HCT116 (cell line): ENCODE measurements at regions not wholly inside any gene's neighbourhood (a gene's known extent, or its start where the extent isn't known, plus 50 kb on each side); places are given as distances from the start of the nearest gene placed in this dataset.

Experiments
- ATAC-seq: fragments of 200-7000 bp; cut with Tn5 transposase; 2 replicates; pipeline ENCODE4 v1.9.1; 2020; ENCODE audit warnings: mild to moderate bottlenecking, moderate library complexity
- BruUV-seq: library from RNA; stranded (reverse); fragments of 400-500 nt; replicated peaks from 2 replicates; lab custom pipeline; 2021; lab: Mats Ljungman, UMichigan
- CTCF ChIA-PET: fragments of 300-600 bp; sonication (Branson Sonifier 250); formaldehyde crosslinking; loops from one replicate; lab custom pipeline; 2021; ENCODE audit warnings: antibody characterized with exemption; lab: Charles Lee
- POLR2A ChIA-PET: fragments of 300-600, 350-600 bp; sonication (Branson Sonifier 250); formaldehyde crosslinking; loops from one replicate; lab custom pipeline; 2021; ENCODE audit warnings: antibody characterized with exemption; lab: Charles Lee
- RAD21 ChIA-PET, 2 experiments: fragments of 300-600 bp; sonication (Branson Sonifier 250); formaldehyde crosslinking; loops; one replicate each; lab custom pipeline; 2023; ENCODE audit warnings: low total read pairs in 2 of 2; ENCODE audit not compliant: uncharacterized antibody in 2 of 2, unreplicated experiment in 2 of 2, low non-redundant PET in 1 of 2; lab: Charles Lee
- DNase-seq: peaks from one replicate; pipeline ENCODE4 v3.0.0-alpha.2; 2010; ENCODE audit warnings: low read depth, low spot score
- H2AFZ ChIP-seq: fragments of 200-600 bp; shearing (Covaris generic), sonication (generic); 2 replicates; pipeline ENCODE4 v1.6.1; 2017; ENCODE audit warnings: low read depth, mixed run types, mixed read lengths, antibody characterized with exemption, low read length; ENCODE audit not compliant: poor library complexity, severe bottlenecking
- H3K27ac ChIP-seq: 2 replicates; pipeline ENCODE4 v1.5.1; 2012; ENCODE audit warnings: low read depth, low read length
- H3K27me3 ChIP-seq: fragments of 200-600 bp; sonication (generic); 2 replicates; pipeline ENCODE4 v1.6.1; 2016; ENCODE audit warnings: mixed run types, low read length, mixed read lengths; ENCODE audit not compliant: insufficient read depth
- H3K36me3 ChIP-seq, 2 experiments: fragments of 200-500 bp in 1 of 2; fragments of 200-600 bp in 1 of 2; sonication (Bioruptor generic) in 1 of 2; sonication (generic) in 1 of 2; 2 replicates each; pipeline versions ENCODE4 v1.5.1 to v1.6.1; 2014 to 2016; ENCODE audit warnings: low read length in 2 of 2, inconsistent platforms in 1 of 2, mixed read lengths in 1 of 2, mixed run types in 1 of 2; ENCODE audit not compliant: insufficient read depth in 2 of 2, control insufficient read depth in 1 of 2
- H3K4me1 ChIP-seq, 2 experiments: fragments of 200-600 bp in 1 of 2; sonication (generic) in 1 of 2; 2 replicates each; pipeline versions ENCODE4 v1.5.1 to v1.6.1; 2012 to 2017; ENCODE audit warnings: low read length in 2 of 2, inconsistent platforms in 1 of 2, mild to moderate bottlenecking in 1 of 2, mixed read lengths in 1 of 2, mixed run types in 1 of 2, moderate library complexity in 1 of 2; ENCODE audit not compliant: insufficient read depth in 2 of 2, control insufficient read depth in 1 of 2
- H3K4me2 ChIP-seq: fragments of 200-600 bp; sonication (generic); 2 replicates; pipeline ENCODE4 v1.6.1; 2017; ENCODE audit warnings: mixed run types, low read length, mixed read lengths
- H3K4me3 ChIP-seq, 2 experiments: fragments of 200-600 bp in 1 of 2; sonication (generic) in 1 of 2; replicated peaks in 1 of 2; 2 replicates each; pipeline ENCODE4 v1.5.1; 2011 to 2016; ENCODE audit warnings: low read length in 2 of 2, control low read depth in 1 of 2, low read depth in 1 of 2, mild to moderate bottlenecking in 1 of 2, mixed read lengths in 1 of 2, mixed run types in 1 of 2
- H3K79me2 ChIP-seq: fragments of 200-600 bp; sonication (generic); 2 replicates; pipeline ENCODE4 v1.6.1; 2017; ENCODE audit warnings: mild to moderate bottlenecking, mixed run types, low read length, moderate library complexity, mixed read lengths; ENCODE audit not compliant: insufficient read depth
- H3K9ac ChIP-seq: fragments of 200-600 bp; sonication (generic); 2 replicates; pipeline ENCODE4 v1.6.1; 2016; ENCODE audit warnings: low read length, mixed read lengths
- H3K9me2 ChIP-seq: fragments of 200-600 bp; sonication (generic), shearing (Covaris generic); 2 replicates; pipeline ENCODE4 v1.6.1; 2017; ENCODE audit warnings: mixed run types, mild to moderate bottlenecking, moderate library complexity; ENCODE audit not compliant: insufficient read depth
- H3K9me3 ChIP-seq, 2 experiments: fragments of 200-500 bp in 1 of 2; fragments of 200-600 bp in 1 of 2; sonication (Bioruptor generic) in 1 of 2; sonication (generic) in 1 of 2; 2 replicates each; pipeline ENCODE4 v1.6.1; 2014 to 2017; ENCODE audit warnings: low read length in 2 of 2, mixed read lengths in 2 of 2, inconsistent platforms in 1 of 2, low read depth in 1 of 2, mild to moderate bottlenecking in 1 of 2, mixed run types in 1 of 2, moderate library complexity in 1 of 2; ENCODE audit not compliant: control insufficient read depth in 1 of 2, insufficient read depth in 1 of 2
- H4K20me1 ChIP-seq: fragments of 200-600 bp; sonication (generic), shearing (Covaris generic); 2 replicates; pipeline ENCODE4 v1.6.1; 2017; ENCODE audit warnings: mixed run types, mild to moderate bottlenecking, moderate library complexity; ENCODE audit not compliant: insufficient read depth
- ATF3 ChIP-seq: IDR thresholded peaks from 2 replicates; pipeline ENCODE4 v1.6.1; 2012
- CBX3 ChIP-seq: IDR thresholded peaks from 2 replicates; pipeline ENCODE4 v1.6.1; 2012; ENCODE audit warnings: low read depth
- CEBPB ChIP-seq: IDR thresholded peaks from 2 replicates; pipeline ENCODE4 v1.6.1; 2012; ENCODE audit warnings: low read depth
- EGR1 ChIP-seq: IDR thresholded peaks from 2 replicates; pipeline ENCODE4 v1.6.1; 2012; ENCODE audit warnings: low read depth
- ELF1 ChIP-seq: IDR thresholded peaks from 2 replicates; pipeline ENCODE4 v1.6.1; 2012; ENCODE audit warnings: low read depth, borderline replicate concordance
- EZH2 ChIP-seq: fragments of 200-600 bp; sonication (generic); IDR thresholded peaks from 2 replicates; pipeline ENCODE4 v1.6.1; 2017; ENCODE audit warnings: antibody characterized with exemption, mixed run types
- FOSL1 ChIP-seq: IDR thresholded peaks from 2 replicates; pipeline ENCODE4 v1.6.1; 2012; ENCODE audit warnings: low read depth
- JUND ChIP-seq: IDR thresholded peaks from 2 replicates; pipeline ENCODE4 v1.6.1; 2012
- POLR2A ChIP-seq: IDR thresholded peaks from 2 replicates; pipeline ENCODE4 v1.7.0; 2011; ENCODE audit warnings: borderline replicate concordance; ENCODE audit not compliant: insufficient read depth, insufficient read length; ENCODE audit errors: extremely low read depth
- POLR2AphosphoS5 ChIP-seq: IDR thresholded peaks from 2 replicates; pipeline ENCODE4 v1.6.1; 2011; ENCODE audit warnings: mild to moderate bottlenecking, low read depth, low read length, moderate library complexity
- RAD21 ChIP-seq: IDR thresholded peaks from 2 replicates; pipeline ENCODE4 v1.6.1; 2012; ENCODE audit warnings: low read depth, mild to moderate bottlenecking
- SIN3A ChIP-seq: IDR thresholded peaks from 2 replicates; pipeline ENCODE4 v1.6.1; 2012; ENCODE audit warnings: low read depth
- SRF ChIP-seq: IDR thresholded peaks from 2 replicates; pipeline ENCODE4 v1.6.1; 2012; ENCODE audit warnings: low read depth
- YY1 ChIP-seq: IDR thresholded peaks from 2 replicates; pipeline ENCODE4 v1.6.1; 2011; ENCODE audit warnings: low read length, low read depth, moderate library complexity, mild to moderate bottlenecking; ENCODE audit not compliant: insufficient replicate concordance; ENCODE audit errors: extremely low read depth
- ZFX ChIP-seq: fragments of 450-650 bp; IDR thresholded peaks from 2 replicates; pipeline ENCODE4 v1.6.1; 2017
- intact Hi-C: fragments of 100-400 bp; cut with micrococcal nuclease; formaldehyde crosslinking; loops from 2 replicates; pipeline ENCODE4 v1.10.0; 2022
- TF ChIP-seq, protein P1 (sequence below): IDR thresholded peaks from 2 replicates; pipeline ENCODE4 v1.6.1; 2012
- TF ChIP-seq, protein P2 (sequence below): IDR thresholded peaks from 2 replicates; pipeline ENCODE4 v1.6.1; 2012; ENCODE audit warnings: low read depth
- TF ChIP-seq, protein P3 (sequence below), 3 experiments: fragments of 200-600 bp in 1 of 3; sonication (generic) in 1 of 3; IDR thresholded peaks in 2 of 3; conservative IDR thresholded peaks in 1 of 3; 2 replicates each; pipeline ENCODE4 v1.5.1; 2012 to 2017; ENCODE audit warnings: low read depth in 2 of 3, low read length in 2 of 3, antibody characterized with exemption in 1 of 3, borderline replicate concordance in 1 of 3, control low read depth in 1 of 3, mild to moderate bottlenecking in 1 of 3, mixed read lengths in 1 of 3, mixed run types in 1 of 3, moderate library complexity in 1 of 3; ENCODE audit not compliant: insufficient read depth in 1 of 3

DNA sequence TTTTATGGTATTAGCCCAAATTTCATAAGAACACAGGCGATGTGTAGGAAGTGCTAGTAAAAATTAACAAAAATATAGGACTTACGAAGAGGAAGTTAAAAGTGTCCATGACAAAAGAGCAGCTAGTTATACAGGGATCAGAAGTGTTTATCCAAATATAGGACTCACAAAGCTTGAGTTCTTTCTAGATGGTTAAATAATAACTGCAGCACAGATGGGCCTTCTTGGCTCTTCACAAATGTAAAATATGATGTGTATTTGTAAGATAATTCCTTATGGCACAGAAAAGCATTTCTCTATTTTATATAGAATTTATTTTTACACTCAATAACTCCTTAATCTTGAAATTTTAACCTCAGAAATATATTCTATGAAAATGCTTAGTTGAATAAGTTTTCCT lies 100.9 kb upstream of the SPHKAP start:
- no peak overlapping the region for H3K4me3 ChIP-seq
- ChIA-PET CTCF (no interaction called here), RAD21 (no interaction called here), POLR2A (no interaction called here)
- no peaks in the 10 kb centered on the region for H3K36me3 ChIP-seq
- DNase-seq (no peak), ATAC-seq (no peak)
- no peaks in the 10 kb centered on the region for H3K4me1 ChIP-seq
- no peaks in the 10 kb centered on the region for H3K9me3 ChIP-seq
- no peaks in the 10 kb centered on the region for H3K79me2 ChIP-seq
- BruUV-seq, result no TSS peak
- no peak overlapping the region for H3K9ac ChIP-seq
- TF ChIP-seq ELF1 (no peak), JUND (no peak), FOSL1 (no peak), SIN3A (no peak), CBX3 (no peak), POLR2AphosphoS5 (no peak), EGR1 (no peak), EZH2 (no peak), ZFX (no peak), ATF3 (no peak), RAD21 (no peak), YY1 (no peak), POLR2A (no peak), CEBPB (no peak), SRF (no peak)
- TF ChIP-seq, protein P1, sequence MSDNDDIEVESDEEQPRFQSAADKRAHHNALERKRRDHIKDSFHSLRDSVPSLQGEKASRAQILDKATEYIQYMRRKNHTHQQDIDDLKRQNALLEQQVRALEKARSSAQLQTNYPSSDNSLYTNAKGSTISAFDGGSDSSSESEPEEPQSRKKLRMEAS, result no peak
- TF ChIP-seq, protein P2, sequence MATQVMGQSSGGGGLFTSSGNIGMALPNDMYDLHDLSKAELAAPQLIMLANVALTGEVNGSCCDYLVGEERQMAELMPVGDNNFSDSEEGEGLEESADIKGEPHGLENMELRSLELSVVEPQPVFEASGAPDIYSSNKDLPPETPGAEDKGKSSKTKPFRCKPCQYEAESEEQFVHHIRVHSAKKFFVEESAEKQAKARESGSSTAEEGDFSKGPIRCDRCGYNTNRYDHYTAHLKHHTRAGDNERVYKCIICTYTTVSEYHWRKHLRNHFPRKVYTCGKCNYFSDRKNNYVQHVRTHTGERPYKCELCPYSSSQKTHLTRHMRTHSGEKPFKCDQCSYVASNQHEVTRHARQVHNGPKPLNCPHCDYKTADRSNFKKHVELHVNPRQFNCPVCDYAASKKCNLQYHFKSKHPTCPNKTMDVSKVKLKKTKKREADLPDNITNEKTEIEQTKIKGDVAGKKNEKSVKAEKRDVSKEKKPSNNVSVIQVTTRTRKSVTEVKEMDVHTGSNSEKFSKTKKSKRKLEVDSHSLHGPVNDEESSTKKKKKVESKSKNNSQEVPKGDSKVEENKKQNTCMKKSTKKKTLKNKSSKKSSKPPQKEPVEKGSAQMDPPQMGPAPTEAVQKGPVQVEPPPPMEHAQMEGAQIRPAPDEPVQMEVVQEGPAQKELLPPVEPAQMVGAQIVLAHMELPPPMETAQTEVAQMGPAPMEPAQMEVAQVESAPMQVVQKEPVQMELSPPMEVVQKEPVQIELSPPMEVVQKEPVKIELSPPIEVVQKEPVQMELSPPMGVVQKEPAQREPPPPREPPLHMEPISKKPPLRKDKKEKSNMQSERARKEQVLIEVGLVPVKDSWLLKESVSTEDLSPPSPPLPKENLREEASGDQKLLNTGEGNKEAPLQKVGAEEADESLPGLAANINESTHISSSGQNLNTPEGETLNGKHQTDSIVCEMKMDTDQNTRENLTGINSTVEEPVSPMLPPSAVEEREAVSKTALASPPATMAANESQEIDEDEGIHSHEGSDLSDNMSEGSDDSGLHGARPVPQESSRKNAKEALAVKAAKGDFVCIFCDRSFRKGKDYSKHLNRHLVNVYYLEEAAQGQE, result no peak
- TF ChIP-seq, protein P3, sequence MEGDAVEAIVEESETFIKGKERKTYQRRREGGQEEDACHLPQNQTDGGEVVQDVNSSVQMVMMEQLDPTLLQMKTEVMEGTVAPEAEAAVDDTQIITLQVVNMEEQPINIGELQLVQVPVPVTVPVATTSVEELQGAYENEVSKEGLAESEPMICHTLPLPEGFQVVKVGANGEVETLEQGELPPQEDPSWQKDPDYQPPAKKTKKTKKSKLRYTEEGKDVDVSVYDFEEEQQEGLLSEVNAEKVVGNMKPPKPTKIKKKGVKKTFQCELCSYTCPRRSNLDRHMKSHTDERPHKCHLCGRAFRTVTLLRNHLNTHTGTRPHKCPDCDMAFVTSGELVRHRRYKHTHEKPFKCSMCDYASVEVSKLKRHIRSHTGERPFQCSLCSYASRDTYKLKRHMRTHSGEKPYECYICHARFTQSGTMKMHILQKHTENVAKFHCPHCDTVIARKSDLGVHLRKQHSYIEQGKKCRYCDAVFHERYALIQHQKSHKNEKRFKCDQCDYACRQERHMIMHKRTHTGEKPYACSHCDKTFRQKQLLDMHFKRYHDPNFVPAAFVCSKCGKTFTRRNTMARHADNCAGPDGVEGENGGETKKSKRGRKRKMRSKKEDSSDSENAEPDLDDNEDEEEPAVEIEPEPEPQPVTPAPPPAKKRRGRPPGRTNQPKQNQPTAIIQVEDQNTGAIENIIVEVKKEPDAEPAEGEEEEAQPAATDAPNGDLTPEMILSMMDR (IDR thresholded peaks at IDR 0.05 in 2 of 3, conservative IDR thresholded peaks at IDR 0.05 in 1 of 3; ENCODE audit: borderline replicate concordance in 1 of 3, insufficient read depth in 1 of 3, low read depth in 2 of 3, low read length in 2 of 3), result no peak
- no peaks in the 10 kb centered on the region for H3K9me2 ChIP-seq
- no peaks in the 10 kb centered on the region for H4K20me1 ChIP-seq
- no peak overlapping the region for H3K4me2 ChIP-seq
- no peak overlapping the region for H3K27ac ChIP-seq
- intact Hi-C loops, result no loop called here
- no peaks in the 10 kb centered on the region for H3K27me3 ChIP-seq
- no peak overlapping the region for H2AFZ ChIP-seq
